Stimulated activated CD8-positive, alpha-beta memory T cell treated with anti-CD3 and anti-CD28 coated beads, Interleukin-15, amount 100 ng/mL, for 48 hours (primary cell): ENCODE measurements at regions not wholly inside any gene's neighbourhood (a gene's known extent, or its start where the extent isn't known, plus 50 kb on each side); places are given as distances from the start of the nearest gene placed in this dataset.

Experiments
- DNase-seq, 2 donors: peaks; one replicate each; pipeline ENCODE4 v3.0.0-alpha.2; 2020; ENCODE audit warnings: low read depth in 2 of 2

DNA sequence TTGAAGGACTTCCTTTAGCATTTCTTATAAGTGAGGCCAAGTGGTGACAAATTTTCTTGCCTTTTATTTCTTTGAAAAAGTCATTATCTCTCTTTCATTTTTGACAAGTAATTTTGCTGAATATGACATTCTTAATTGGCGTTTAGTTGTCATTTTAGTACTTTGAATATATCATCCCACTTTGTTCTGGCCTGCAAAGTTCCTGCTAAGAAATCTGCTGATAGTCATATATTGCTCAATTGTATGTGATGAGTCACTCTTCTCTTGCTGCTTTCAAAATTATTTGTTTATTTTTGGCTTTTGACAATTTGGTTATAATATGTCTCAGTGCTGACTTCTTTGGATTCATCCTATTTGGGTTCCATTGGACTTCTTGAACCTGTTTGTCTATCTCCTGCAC, 312.6 kb downstream of the DUSP10 start:
- no peak for DNase-seq

- no peak for DNase-seq
Measured at GRCh38 chr1:221430152-221430960, 311.5 kb downstream of the DUSP10 start.

- no peak for DNase-seq
Measured at GRCh38 chr1:221431068-221431651, 310.7 kb downstream of the DUSP10 start.

- no peak for DNase-seq
Measured at GRCh38 chr1:221431961-221432360, 309.9 kb downstream of the DUSP10 start.

GRCh38 chr1:221435504-221435904, 306.4 kb downstream of the DUSP10 start:
- DNase-seq = no peak

DNA sequence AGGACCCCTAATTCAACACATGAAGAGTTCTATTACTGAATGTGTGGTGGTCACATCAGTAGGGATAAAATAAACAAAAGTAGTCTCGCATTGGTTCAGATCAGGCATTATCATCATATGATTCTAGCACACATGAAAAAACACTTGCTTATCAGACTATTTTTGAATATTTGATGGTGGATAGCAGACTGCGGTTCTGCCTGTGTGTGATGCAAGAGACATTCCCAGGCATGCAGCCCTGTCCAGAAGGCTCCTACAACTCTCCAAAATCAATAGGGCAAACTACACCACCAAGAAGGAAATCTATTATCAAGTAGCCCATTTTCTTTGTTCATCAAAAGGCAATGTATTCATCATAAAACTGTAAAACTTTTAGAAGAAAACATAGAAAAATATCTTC, 304.7 kb downstream of the DUSP10 start:
- no peak for DNase-seq

GRCh38 chr1:221437926-221438325, 304.0 kb downstream of the DUSP10 start:
- DNase-seq = no peak

DNA sequence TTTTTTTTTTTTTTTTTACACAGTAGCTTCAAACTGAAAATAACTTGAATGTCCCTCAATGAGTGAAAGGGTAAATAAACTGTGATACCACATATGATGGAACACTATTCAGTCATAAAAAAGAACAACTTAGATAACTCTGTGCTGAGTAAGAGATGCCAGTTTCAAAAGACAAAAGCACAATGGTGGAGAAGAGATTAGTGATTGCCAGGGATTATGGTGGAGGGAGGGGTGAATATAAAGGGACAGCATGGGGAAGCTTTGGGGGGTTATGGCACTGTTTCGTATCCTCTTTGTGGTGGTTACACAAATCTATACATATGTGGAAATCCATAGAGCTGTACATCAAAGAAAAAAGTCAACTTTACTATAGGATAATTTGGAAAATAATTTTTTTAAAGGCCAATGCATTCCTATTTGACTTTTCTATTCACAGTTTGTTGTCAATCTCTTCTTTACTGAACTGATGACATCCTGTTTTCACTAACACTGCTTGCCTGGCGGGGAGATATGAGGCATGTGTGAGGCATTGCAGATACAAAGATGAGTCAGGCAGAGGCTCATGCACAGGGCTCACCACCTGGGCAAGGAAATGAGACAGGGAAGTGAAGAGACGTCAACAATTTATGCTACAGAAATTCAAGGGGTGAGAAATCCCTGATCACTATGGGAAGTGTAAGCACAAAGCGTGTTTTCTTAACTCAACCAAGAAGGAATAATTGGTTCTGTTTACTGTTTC, 302.7 kb downstream of the DUSP10 start:
- peak; percentile 55 to 64 for DNase-seq

- peak; percentile 16 to 32 for DNase-seq
Measured at GRCh38 chr1:221439747-221440501, 302.0 kb downstream of the DUSP10 start.

DNA sequence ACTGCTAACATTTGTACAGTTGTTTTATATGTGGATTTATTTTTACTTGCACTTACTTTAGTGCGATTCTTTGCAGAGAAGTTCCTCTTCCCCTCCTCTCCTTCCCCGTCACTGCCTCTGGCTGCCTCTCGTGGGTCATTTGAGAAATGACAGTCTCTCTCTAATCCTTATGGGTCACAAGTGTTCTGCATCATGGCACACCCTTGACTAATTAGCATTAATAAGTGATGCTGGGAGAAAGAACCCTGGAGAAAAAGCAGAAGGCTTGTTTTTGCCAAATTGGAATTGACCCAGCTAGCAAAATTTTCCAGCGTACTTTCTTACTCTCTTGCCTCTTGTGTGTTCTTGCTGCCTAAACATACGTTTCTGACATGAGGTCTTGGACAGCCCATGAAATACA, 301.2 kb downstream of the DUSP10 start:
- no peak for DNase-seq

- DNase-seq = no peak
Measured at GRCh38 chr1:221442056-221442455, 299.8 kb downstream of the DUSP10 start.

GRCh38 chr1:221444346-221444745, 297.5 kb downstream of the DUSP10 start:
- no peak for DNase-seq

DNA sequence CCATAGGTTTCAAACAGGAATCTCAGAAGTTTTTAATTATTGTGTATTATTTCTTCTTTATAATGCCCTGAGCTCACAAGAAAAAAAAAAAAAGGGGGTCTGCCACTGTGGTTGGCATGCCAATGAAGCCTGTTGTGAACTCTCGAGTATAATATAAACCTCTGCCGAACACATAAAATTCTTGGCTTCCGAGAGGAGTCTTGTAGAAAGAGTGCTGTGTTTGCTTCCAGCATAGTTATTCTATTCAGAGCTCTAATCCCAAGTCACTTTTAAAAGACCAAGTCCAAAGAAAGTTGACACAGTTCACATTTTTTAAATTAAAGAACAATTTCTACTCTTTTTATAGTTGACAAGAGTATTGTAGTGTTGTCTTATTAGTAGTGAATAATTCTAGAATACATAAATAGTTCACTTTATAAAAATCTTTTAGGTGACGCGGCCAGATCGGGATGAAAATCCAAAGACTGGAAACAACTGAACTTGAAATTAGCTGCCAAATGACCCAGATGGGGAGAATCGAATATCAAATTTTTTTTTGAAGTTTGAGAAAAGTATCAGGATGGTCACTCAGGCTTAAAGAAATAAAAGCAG, 293.2 kb downstream of the DUSP10 start:
- DNase-seq = no peak

- no peak for DNase-seq
Measured at GRCh38 chr1:221449194-221449593, 292.7 kb downstream of the DUSP10 start.

DNA sequence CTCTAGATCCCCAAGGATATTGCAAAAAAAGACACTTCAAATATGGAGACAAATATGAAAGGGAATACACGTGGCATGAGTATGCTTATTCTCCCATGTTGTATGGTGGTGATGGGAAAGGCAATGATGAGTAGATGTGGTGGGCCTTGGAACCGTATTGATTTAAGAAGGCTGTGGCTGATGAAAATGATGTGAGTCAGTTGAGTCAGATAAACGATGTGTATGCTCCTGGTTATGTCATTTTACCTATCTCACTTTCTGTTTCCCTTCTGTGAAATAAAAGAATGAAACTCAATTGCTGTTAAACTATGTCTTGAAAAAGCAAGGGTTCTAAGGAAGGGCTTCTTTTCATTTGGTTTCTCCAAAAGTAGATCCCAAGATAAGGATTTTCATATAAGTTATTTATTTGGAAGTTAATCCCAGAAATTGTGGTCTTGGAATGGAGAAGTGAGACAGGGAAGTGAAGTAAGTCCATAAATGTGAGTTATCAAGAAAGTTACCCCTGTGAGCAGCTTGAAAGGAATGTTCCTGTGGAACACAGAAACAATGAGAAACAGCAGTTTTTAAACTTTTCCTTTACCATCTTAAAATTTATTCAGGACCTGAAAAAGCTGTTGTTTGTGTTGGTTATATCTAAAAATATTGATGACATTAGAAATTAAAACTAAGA, 292.0 kb downstream of the DUSP10 start:
- DNase-seq = no peak

GRCh38 chr1:221451741-221452140, 290.1 kb downstream of the DUSP10 start:
- no peak for DNase-seq

DNA sequence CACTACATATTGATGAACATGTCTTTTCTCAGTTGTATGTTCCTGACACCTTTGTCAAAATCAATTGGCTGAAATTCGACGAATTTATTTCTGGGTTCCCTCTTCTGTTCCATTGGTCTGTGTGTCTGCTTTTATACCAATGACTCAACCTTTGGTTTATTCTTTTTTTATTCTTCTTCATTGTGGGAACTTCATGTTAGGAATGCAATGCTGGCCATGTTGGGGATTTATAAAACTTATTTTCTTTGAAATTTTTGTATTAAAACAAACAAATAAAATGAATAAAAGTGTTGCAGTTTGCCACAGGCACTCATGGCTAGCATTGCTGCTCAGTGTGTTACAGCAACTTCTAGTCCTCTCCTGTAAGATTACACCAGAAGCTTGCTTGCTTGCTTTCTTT, 287.8 kb downstream of the DUSP10 start:
- DNase-seq = no peak

GRCh38 chr1:221456918-221457317, 285.0 kb downstream of the DUSP10 start:
- DNase-seq = no peak

- DNase-seq = no peak
Measured at GRCh38 chr1:221457685-221458446, 284.0 kb downstream of the DUSP10 start.

DNA sequence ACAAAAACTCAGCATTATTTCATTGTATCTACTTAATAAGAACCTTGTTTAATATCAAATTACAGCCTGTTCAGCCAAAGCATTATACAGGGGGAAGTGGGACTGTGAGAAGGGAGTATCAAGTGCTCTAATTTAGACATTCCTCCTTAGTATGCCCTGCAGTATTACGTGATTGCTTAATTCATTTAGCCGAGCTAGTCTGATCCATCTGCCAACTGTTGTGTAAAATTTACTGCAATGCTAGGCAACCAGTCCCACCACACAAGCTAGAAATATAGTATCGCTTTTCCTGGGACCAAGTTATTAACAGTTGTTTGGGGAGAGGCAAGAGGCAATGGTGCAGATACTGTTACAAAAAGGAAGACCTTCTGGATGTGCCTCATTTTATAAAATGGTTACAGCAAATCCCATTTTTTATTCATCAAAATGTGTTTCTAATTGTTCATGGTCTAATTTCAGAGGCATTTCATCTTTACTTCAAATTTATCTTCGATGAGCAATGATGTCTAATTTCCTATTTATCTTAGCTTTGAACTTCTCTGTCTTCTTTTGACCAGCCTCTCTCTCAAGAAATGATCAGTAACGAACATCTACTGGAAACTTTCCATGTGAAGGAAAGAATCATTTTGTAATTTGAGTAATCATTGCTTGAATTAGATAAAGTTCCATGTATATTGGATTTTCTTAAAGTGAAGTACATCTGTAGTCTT, 283.3 kb downstream of the DUSP10 start:
- DNase-seq = no peak
